GM19351 (cell line): ENCODE measurements at regions not wholly inside any gene's neighbourhood (a gene's known extent, or its start where the extent isn't known, plus 50 kb on each side); places are given as distances from the start of the nearest gene placed in this dataset.
A peak's percentile ranks its signal among the peaks of the same experiment; 100 is the strongest.

Experiments
- ATAC-seq: cut with Tn5 transposase; IDR thresholded peaks from one replicate; pipeline ENCODE4 v1.9.1; 2021; ENCODE audit warnings: mild to moderate bottlenecking, moderate library complexity; ENCODE audit not compliant: unreplicated experiment

- no peak for ATAC-seq
Observed at GRCh38 chr1:104435255-104435654, 685.6 kb downstream of the AMY1C start.

- ATAC-seq, result no peak
Observed at GRCh38 chr1:104440011-104440410, 690.3 kb downstream of the AMY1C start.

GRCh38 chr1:104456724-104457123 lies 707.0 kb downstream of the AMY1C start:
- ATAC-seq, result no peak

GRCh38 chr1:104459886-104460285 lies 710.2 kb downstream of the AMY1C start:
- ATAC-seq, result no peak

GRCh38 chr1:104460880-104461279 lies 711.2 kb downstream of the AMY1C start:
- ATAC-seq, result no peak

GRCh38 chr1:104463126-104463697 lies 713.5 kb downstream of the AMY1C start:
- no peak for ATAC-seq

GRCh38 chr1:104466068-104466467 lies 716.4 kb downstream of the AMY1C start:
- ATAC-seq, result no peak

GRCh38 chr1:104467590-104467989 lies 717.9 kb downstream of the AMY1C start:
- ATAC-seq, result peak; percentile 66

- peak; percentile 33 for ATAC-seq
Observed at GRCh38 chr1:104468282-104468681, 718.6 kb downstream of the AMY1C start.

- ATAC-seq, result no peak
Observed at GRCh38 chr1:104476126-104476525, 726.4 kb downstream of the AMY1C start.

GRCh38 chr1:104488296-104489015 lies 738.8 kb downstream of the AMY1C start:
- no peak for ATAC-seq

GRCh38 chr1:104526158-104526795 lies 776.6 kb downstream of the AMY1C start:
- ATAC-seq, result no peak

- ATAC-seq, result no peak
Observed at GRCh38 chr1:104531990-104532389, 782.3 kb downstream of the AMY1C start.

GRCh38 chr1:104574620-104575019 lies 824.9 kb downstream of the AMY1C start:
- ATAC-seq, result no peak

GRCh38 chr1:104592926-104593325 lies 843.2 kb downstream of the AMY1C start:
- ATAC-seq, result peak; percentile 55

GRCh38 chr1:104593413-104594187 lies 843.9 kb downstream of the AMY1C start:
- ATAC-seq, result peak; percentile 62

GRCh38 chr1:104617474-104617873 lies 867.8 kb downstream of the AMY1C start:
- ATAC-seq, result no peak

GRCh38 chr1:104621221-104621620 lies 871.5 kb downstream of the AMY1C start:
- ATAC-seq, result no peak

GRCh38 chr1:104624538-104624937 lies 874.8 kb downstream of the AMY1C start:
- ATAC-seq, result no peak

- ATAC-seq, result no peak
Observed at GRCh38 chr1:104629589-104629988, 879.9 kb downstream of the AMY1C start.

- ATAC-seq, result no peak
Observed at GRCh38 chr1:104630567-104631149, 881.0 kb downstream of the AMY1C start.
